Sigmoid colon (tissue), 4 donors: ENCODE measurements at regions not wholly inside any gene's neighbourhood (a gene's known extent, or its start where the extent isn't known, plus 50 kb on each side); places are given as distances from the start of the nearest gene placed in this dataset.

Source experiments
- POLR2A ChIP-seq, 2 donors: fragments of 450-650 bp; IDR thresholded peaks; one replicate each; pipeline ENCODE4 v1.6.1; 2016; ENCODE audit warnings: antibody characterized with exemption in 2 of 2, mild to moderate bottlenecking in 2 of 2, moderate library complexity in 2 of 2
- POLR2AphosphoS5 ChIP-seq, 4 donors: sonication (generic); formaldehyde crosslinking; IDR thresholded peaks; one replicate each; pipeline ENCODE4 v1.6.1; 2017; ENCODE audit warnings: antibody characterized with exemption in 4 of 4

GRCh38 chr3:41148478-41148877, 50.8 kb upstream of the CTNNB1 start:
- TF ChIP-seq POLR2AphosphoS5 (IDR thresholded peaks at IDR 0.05) = no peak
- no peak for TF ChIP-seq POLR2A (IDR thresholded peaks at IDR 0.05)
